ENCODE measurements at regions not wholly inside any gene's neighbourhood (a gene's known extent, or its start where the extent isn't known, plus 50 kb on each side); places are given as distances from the start of the nearest gene placed in this dataset.

- Mint-ChIP-seq H3K4me3 (ENCODE audit: unreplicated experiment) (no peak overlapping the region), H3K4me1 (ENCODE audit: unreplicated experiment) (peaks cover 40% of the 10 kb centered on the region), H3K36me3 (ENCODE audit: unreplicated experiment) (no peaks in the 10 kb centered on the region), H3K27me3 (ENCODE audit: unreplicated experiment) (no peaks in the 10 kb centered on the region), H3K27ac (ENCODE audit: unreplicated experiment) (no peak overlapping the region), H3K9me3 (ENCODE audit: unreplicated experiment) (no peaks in the 10 kb centered on the region)
- DNase-seq (ENCODE audit: extremely low spot score, unreplicated experiment) = no peak
- TF ChIP-seq CTCF (IDR thresholded peaks at IDR 0.05) = no peak
These were observed 187.5 kb downstream of the TANC2 start for GRCh38 chr17:63153488-63153887.

GRCh38 chr17:63154586-63155244 is 188.7 kb downstream of the TANC2 start:
- Mint-ChIP-seq H3K9me3 (ENCODE audit: unreplicated experiment) (no peaks in the 10 kb centered on the region), H3K27ac (ENCODE audit: unreplicated experiment) (no peak overlapping the region), H3K36me3 (ENCODE audit: unreplicated experiment) (no peaks in the 10 kb centered on the region), H3K4me1 (ENCODE audit: unreplicated experiment) (peaks cover 31% of the 10 kb centered on the region), H3K4me3 (ENCODE audit: unreplicated experiment) (no peak overlapping the region), H3K27me3 (ENCODE audit: unreplicated experiment) (no peaks in the 10 kb centered on the region)
- no peak for DNase-seq (ENCODE audit: extremely low spot score, unreplicated experiment)
- no peak for TF ChIP-seq CTCF (IDR thresholded peaks at IDR 0.05)

DNA sequence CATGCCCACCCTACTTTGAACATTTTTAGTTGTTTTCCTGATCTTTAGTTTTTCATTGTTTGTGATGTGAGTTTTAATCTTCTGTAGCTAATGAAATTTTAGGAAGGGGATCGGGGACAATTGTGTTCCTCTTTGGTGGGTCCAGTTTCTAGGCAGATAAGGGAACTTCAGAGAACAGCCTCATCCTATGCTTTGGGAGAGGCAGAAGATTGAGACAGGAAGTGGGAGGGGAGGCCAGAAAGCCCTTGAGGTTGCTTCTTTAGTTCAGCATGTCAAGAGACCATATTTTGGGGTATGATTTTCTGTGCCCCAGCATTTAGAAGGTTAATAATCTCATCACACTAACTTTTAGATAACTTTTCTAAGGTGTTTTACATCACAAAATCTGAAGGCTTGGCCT is 191.0 kb downstream of the TANC2 start:
- TF ChIP-seq CTCF (IDR thresholded peaks at IDR 0.05) = no peak
- Mint-ChIP-seq H3K36me3 (ENCODE audit: unreplicated experiment) (no peaks in the 10 kb centered on the region), H3K27ac (ENCODE audit: unreplicated experiment) (no peak overlapping the region), H3K9me3 (ENCODE audit: unreplicated experiment) (no peaks in the 10 kb centered on the region), H3K27me3 (ENCODE audit: unreplicated experiment) (no peaks in the 10 kb centered on the region), H3K4me3 (ENCODE audit: unreplicated experiment) (no peak overlapping the region), H3K4me1 (ENCODE audit: unreplicated experiment) (peaks cover 8% of the 10 kb centered on the region)
- no peak for DNase-seq (ENCODE audit: extremely low spot score, unreplicated experiment)

GRCh38 chr17:63162406-63163157 is 196.5 kb downstream of the TANC2 start:
- TF ChIP-seq CTCF (IDR thresholded peaks at IDR 0.05) = no peak
- Mint-ChIP-seq H3K4me3 (ENCODE audit: unreplicated experiment) (no peak overlapping the region), H3K36me3 (ENCODE audit: unreplicated experiment) (no peaks in the 10 kb centered on the region), H3K27me3 (ENCODE audit: unreplicated experiment) (no peaks in the 10 kb centered on the region), H3K27ac (ENCODE audit: unreplicated experiment) (no peak overlapping the region), H3K9me3 (ENCODE audit: unreplicated experiment) (no peaks in the 10 kb centered on the region), H3K4me1 (ENCODE audit: unreplicated experiment) (no peaks in the 10 kb centered on the region)
- no peak for DNase-seq (ENCODE audit: extremely low spot score, unreplicated experiment)

DNA sequence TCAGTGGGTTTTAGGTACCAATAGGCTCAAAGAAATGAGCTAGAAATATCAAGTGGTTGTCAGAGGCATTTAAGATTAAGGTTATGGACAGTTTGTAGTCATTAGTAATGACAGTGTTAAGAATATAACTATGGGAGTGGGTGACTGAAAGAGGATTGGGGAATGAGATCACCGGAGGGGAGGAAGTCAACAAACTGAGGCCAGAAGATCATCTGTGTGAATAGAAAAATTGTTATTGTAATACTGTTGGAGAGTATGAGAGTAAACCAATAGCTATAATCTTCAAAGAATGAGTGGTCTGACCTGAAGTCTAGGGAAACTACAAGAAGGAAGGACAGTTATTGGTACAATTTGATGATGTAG is 197.1 kb downstream of the TANC2 start:
- no peak for DNase-seq (ENCODE audit: extremely low spot score, unreplicated experiment)
- no peak for TF ChIP-seq CTCF (IDR thresholded peaks at IDR 0.05)
- H3K9me3 Mint-ChIP-seq (ENCODE audit: unreplicated experiment) = no peaks in the 10 kb centered on the region
- H3K27me3 Mint-ChIP-seq (ENCODE audit: unreplicated experiment) = no peaks in the 10 kb centered on the region
- H3K4me1 Mint-ChIP-seq (ENCODE audit: unreplicated experiment) = no peaks in the 10 kb centered on the region
- no peak overlapping the region for H3K4me3 Mint-ChIP-seq (ENCODE audit: unreplicated experiment)
- no peaks in the 10 kb centered on the region for H3K36me3 Mint-ChIP-seq (ENCODE audit: unreplicated experiment)
- no peak overlapping the region for H3K27ac Mint-ChIP-seq (ENCODE audit: unreplicated experiment)
